ENCODE measurements at regions not wholly inside any gene's neighbourhood (a gene's known extent, or its start where the extent isn't known, plus 50 kb on each side); places are given as distances from the start of the nearest gene placed in this dataset.

DNA sequence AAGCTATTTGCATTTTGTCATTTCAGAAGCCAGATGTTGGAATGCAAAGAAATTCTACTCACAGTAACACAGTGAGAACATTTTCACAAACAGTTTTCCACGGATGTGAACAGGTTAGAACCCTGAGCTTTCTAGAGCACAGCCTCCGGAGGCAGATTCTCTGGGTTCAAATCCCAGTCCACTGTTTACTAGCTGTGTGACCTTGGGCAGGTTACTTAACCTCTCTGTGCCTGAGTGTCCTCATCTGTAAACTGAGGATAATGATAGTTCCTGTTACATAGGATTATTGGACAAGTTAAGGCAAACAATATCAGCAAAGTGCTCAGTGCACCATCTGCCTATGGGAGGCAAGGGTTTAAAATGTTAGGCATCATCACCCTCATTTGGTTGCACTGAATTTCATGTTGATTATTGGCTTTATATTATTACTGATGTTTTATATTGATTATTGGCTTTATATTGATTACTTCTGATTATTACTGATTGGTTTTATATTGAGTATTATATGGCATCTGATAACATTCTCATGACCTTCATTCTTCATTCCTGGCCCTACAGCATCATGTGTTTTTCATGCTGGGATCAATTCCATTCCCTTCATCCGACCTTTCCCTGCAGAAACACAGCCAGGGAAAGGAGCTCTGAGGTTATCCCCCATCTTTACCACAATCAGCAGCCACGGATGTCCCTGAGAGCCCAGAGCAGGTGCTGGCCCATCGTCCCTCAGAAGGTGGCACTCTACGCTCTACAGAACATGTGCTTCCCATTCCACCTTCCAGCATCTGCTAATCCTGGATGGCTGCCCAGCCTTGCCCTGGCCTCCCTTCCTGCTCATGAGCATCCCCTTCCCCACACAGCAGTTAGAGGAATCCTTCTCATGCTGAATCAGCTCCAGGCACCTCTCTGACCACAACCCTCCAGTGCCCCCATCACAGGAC lies 283.1 kb downstream of the PREX1 start:
- DNase-seq (ENCODE audit: low spot score in 2 of 2) (no peak), ATAC-seq (ENCODE audit: low read depth) (no peak)
- Mint-ChIP-seq H3K27me3 (peaks cover 22% of the 10 kb centered on the region), H3K36me3 (peaks cover 4% of the 10 kb centered on the region), H3K27ac (no peak overlapping the region), H3K4me3 (no peak overlapping the region), H3K4me1 (peaks cover 9% of the 10 kb centered on the region), H3K9me3 (no peaks in the 10 kb centered on the region)

DNA sequence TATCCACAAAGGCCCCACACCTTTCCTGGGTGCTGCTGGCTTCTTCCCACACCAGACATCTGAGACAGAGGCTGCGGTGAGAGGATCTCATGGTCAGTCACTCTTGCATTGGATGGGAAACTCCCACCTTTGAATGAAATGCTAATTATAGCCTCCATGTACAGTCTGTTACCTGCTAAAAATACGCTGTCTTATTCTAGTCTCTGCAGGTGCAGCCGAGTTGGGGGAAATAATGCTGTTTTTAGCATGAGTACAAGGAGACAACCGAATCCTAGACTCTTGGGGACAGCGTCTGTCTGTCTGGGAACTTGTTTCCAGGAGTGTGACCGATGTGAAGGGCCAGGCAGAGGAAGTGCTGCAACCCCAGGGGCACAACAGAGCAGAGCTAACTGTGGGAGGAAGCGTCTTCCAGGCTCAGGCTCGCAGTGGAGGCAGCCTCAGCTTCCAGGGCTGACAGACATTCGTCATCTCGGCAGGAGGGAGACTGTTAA lies 286.2 kb downstream of the PREX1 start:
- H3K4me3 Mint-ChIP-seq: no peak overlapping the region
- H3K9me3 Mint-ChIP-seq: no peaks in the 10 kb centered on the region
- ATAC-seq (ENCODE audit: low read depth) (peak; percentile 37), DNase-seq (ENCODE audit: low spot score in 2 of 2) (no peak)
- H3K27ac Mint-ChIP-seq: no peak overlapping the region
- peaks cover 4% of the 10 kb centered on the region for H3K36me3 Mint-ChIP-seq
- peaks cover 18% of the 10 kb centered on the region for H3K27me3 Mint-ChIP-seq
- H3K4me1 Mint-ChIP-seq: peaks cover 9% of the 10 kb centered on the region

DNA sequence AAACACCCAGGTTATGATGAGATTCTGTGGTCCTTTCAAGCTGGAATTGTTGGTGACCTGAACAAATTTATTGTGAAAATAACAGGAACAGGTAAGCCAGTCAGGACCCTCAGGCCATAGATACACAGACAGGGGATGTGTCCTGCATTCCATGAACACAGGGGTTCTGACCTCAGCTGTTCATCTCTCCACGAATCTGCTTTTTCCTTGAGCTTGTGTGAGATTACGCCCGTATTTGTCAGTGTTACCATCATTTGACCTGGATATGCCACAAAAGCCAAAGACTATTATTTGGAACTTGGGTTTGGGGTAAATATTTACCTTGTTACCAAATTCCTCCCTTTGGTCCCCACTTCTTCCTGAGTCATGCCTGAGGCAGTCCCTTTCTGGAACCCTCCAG lies 288.9 kb downstream of the PREX1 start:
- ATAC-seq (ENCODE audit: low read depth): no peak
- H3K27ac Mint-ChIP-seq: no peak overlapping the region
- peaks cover 7% of the 10 kb centered on the region for H3K27me3 Mint-ChIP-seq
- no peak overlapping the region for H3K4me3 Mint-ChIP-seq
- no peaks in the 10 kb centered on the region for H3K9me3 Mint-ChIP-seq
- DNase-seq (ENCODE audit: low spot score in 2 of 2): no peak
- H3K4me1 Mint-ChIP-seq: peaks cover 5% of the 10 kb centered on the region
- H3K36me3 Mint-ChIP-seq: peaks cover 4% of the 10 kb centered on the region

DNA sequence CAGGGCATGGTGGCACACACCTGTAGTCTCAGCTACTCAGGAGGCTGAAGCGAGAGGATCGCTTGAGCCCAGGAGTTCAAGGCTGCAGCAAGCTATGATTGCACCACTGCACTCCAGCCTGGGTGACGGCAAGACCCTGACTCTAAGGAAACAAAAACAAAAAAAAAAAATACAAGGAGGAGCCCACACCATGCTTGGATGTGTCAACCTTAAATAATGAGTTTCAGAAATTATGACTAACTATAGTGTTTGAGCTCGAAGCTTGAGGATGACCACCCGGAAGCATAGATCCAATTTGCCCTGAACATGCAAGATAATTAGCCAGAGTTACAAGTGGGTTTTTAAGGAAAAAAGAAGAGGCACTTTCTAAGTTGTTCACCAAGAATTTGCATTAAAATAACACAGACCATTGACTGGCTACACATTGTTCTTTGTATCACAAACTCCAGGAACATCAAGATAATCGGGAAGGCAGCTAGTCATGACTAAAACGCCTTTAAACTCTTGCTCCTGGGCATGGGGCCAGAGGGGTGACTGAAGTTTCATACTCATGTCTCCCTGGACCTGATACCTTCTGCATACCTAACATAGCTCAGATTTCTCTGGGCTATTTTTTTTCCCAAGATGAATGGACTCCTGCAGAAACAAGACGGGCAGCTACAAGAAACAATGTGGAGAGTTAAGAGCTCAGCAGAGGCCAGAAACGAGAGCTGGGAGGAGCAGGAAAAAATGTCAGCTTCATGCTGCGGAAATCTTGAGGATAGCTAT lies 289.6 kb downstream of the PREX1 start:
- Mint-ChIP-seq H3K27ac (no peak overlapping the region), H3K36me3 (peaks cover 4% of the 10 kb centered on the region), H3K4me3 (no peak overlapping the region), H3K27me3 (peaks cover 6% of the 10 kb centered on the region), H3K4me1 (peaks cover 5% of the 10 kb centered on the region), H3K9me3 (no peaks in the 10 kb centered on the region)
- ATAC-seq (ENCODE audit: low read depth) (no peak), DNase-seq (ENCODE audit: low spot score in 2 of 2) (no peak)

DNA sequence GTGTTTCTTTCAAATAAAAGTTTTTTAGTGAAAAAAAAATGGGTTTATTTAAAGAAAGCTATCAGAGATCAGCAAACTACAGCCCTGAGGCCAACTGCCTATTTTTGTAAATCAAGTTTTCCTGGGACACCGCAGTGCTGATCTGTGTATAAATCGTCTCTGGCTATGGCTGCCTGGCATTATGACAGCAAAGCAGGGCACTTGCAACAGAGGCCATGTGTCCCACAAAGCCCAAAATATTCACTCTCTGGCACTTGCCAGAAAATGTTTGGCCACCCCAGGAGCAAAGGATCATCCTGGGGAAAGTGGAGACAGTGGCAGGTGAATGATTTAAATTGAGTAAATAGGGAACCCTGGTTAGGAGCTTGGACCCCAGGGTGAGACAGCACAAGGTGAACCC lies 291.6 kb downstream of the PREX1 start:
- Mint-ChIP-seq H3K9me3 (no peaks in the 10 kb centered on the region), H3K4me3 (no peak overlapping the region)
- no peak for DNase-seq (ENCODE audit: low spot score in 2 of 2)

DNA sequence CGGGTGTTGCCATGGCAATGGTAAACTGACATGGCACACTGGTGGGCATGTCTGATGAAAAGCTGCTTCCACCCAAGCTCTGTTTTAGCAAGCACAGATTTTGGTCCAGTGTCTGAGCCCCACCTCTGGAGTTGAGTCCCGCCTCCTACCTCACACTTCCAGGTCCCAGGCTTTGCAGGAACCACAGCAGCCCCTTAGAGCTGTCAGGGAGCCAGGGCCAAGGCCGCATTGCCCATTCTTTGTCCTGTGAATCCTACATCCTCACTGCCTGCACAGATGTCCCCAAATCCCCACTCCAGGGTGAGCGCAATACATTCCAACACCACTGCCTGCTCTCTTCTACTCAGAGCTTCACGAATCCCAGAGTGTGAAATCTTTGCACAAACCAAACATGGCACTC lies 292.2 kb downstream of the PREX1 start:
- no peak for ATAC-seq (ENCODE audit: low read depth)
- no peak overlapping the region for H3K4me3 Mint-ChIP-seq
- no peaks in the 10 kb centered on the region for H3K36me3 Mint-ChIP-seq
- peaks cover 3% of the 10 kb centered on the region for H3K27me3 Mint-ChIP-seq
- no peak for DNase-seq (ENCODE audit: low spot score in 2 of 2)
- no peak overlapping the region for H3K27ac Mint-ChIP-seq
- H3K4me1 Mint-ChIP-seq: no peaks in the 10 kb centered on the region
- H3K9me3 Mint-ChIP-seq: no peaks in the 10 kb centered on the region

More for the DNA sequence above, 291.6 kb downstream of the PREX1 start:
- no peaks in the 10 kb centered on the region for H3K36me3 Mint-ChIP-seq
- no peak overlapping the region for H3K27ac Mint-ChIP-seq
- H3K27me3 Mint-ChIP-seq: peaks cover 3% of the 10 kb centered on the region
- ATAC-seq (ENCODE audit: low read depth): no peak
- H3K4me1 Mint-ChIP-seq: no peaks in the 10 kb centered on the region

DNA sequence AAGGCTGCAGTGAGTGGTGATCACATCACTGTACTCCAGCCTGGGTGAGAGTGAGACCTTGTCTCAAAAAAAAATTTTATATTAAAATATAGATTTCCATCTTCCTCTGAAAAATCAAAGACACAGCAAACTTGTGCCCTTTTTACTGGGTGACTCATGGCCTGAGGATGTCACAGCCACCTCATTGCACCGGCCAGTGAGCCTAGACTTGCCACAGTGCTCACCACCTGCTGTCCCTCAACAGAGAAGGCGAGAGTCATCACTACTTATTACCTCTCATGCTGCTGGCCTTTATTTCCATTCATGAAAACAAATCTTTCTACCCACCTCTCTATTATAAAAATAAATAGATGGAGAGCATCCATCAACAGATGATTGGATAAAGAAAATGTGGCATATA lies 295.8 kb downstream of the PREX1 start:
- no peaks in the 10 kb centered on the region for H3K9me3 Mint-ChIP-seq
- no peaks in the 10 kb centered on the region for H3K36me3 Mint-ChIP-seq
- DNase-seq (ENCODE audit: low spot score in 2 of 2) (no peak), ATAC-seq (ENCODE audit: low read depth) (no peak)
- H3K27me3 Mint-ChIP-seq: peaks cover 13% of the 10 kb centered on the region
- no peak overlapping the region for H3K27ac Mint-ChIP-seq
- H3K4me3 Mint-ChIP-seq: no peak overlapping the region
- no peaks in the 10 kb centered on the region for H3K4me1 Mint-ChIP-seq

DNA sequence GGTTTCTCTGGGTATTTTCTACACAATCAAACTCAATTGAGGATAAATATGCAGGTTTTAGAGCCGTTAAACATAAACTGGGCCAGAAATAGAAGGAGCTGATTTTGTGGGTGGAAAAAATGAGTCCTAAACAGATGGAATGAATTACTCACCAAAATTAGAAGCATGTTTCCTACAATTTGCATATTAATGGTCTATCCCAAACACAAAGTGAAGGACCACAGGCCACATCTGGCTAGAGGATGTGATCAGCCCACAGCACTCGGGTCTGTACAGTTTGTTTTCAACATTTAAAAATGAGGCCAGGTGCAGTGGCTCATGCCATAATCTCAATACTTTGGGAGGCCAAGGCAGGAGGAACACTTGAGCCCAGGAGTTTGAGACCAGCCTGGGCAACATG lies 296.3 kb downstream of the PREX1 start:
- no peaks in the 10 kb centered on the region for H3K4me1 Mint-ChIP-seq
- no peaks in the 10 kb centered on the region for H3K36me3 Mint-ChIP-seq
- H3K27ac Mint-ChIP-seq: no peak overlapping the region
- peaks cover 14% of the 10 kb centered on the region for H3K27me3 Mint-ChIP-seq
- ATAC-seq (ENCODE audit: low read depth) (no peak), DNase-seq (ENCODE audit: low spot score in 2 of 2) (no peak)
- no peak overlapping the region for H3K4me3 Mint-ChIP-seq
- no peaks in the 10 kb centered on the region for H3K9me3 Mint-ChIP-seq

DNA sequence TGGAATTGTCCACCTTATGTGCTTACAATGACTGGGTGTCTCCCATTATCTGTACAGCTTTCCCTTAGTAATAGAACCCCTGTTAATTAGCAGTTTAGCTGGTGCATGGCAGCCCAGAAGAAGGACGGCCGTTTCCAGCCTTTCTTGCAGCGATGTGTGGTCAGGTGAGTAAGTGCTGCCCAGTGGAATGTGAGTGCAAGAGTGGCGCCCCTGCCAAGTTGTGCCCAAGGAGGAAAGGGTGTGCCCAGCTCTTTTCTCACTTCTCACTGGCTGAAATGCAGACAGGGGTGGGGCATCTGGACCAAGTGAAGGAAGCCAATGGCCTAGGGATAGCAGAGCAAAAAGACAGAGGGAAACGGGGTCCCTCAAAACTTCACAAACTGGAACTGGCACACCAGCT lies 296.8 kb downstream of the PREX1 start:
- peaks cover 14% of the 10 kb centered on the region for H3K27me3 Mint-ChIP-seq
- DNase-seq (ENCODE audit: low spot score in 2 of 2) (no peak), ATAC-seq (ENCODE audit: low read depth) (no peak)
- H3K4me3 Mint-ChIP-seq: no peak overlapping the region
- H3K27ac Mint-ChIP-seq: no peak overlapping the region
- H3K9me3 Mint-ChIP-seq: no peaks in the 10 kb centered on the region
- H3K36me3 Mint-ChIP-seq: no peaks in the 10 kb centered on the region
- no peaks in the 10 kb centered on the region for H3K4me1 Mint-ChIP-seq

DNA sequence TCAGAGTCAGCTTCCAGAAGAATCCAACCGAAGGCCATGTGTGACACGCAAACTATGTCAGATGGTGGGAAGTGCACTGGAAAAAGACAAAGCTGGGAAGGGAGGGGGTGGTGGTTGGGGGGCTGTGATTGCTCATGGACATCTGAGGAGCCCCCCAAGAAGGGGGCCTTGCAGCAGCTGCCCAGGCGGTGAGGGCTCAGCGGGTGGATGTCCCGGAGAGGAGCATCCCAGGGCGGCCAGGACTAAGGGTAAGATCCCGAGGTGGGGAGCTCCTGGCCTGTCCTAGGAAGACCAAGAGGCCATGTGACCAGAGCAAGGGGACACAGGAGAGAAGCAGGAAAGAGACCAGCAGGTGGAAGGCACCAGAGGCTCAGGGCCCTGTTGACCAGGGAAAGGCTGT lies 299.5 kb downstream of the PREX1 start:
- Mint-ChIP-seq H3K9me3 (peaks cover 1% of the 10 kb centered on the region), H3K27ac (no peak overlapping the region)

DNA sequence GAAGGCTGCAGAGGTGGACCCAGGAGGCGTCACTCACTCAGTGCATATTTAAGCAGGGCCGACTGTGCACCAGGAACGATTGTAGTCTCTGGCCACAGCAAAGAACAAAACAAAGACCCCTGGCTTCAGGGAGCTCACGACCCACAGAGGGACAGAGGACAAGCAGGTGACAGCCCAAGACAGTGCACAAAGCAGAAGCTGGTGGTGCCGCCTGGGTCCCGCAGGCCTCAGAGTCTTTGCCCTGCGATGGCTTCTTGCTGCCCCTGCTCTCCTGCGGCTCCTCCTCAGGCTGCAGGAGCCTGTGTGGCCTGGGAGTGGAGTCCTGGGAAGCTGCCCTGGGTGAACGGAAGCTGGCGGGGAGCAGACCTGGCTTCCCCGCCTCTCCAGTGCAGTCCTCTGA lies 300.0 kb downstream of the PREX1 start:
- DNase-seq (ENCODE audit: low spot score in 2 of 2) (no peak), ATAC-seq (ENCODE audit: low read depth) (no peak)
- peaks cover 2% of the 10 kb centered on the region for H3K4me1 Mint-ChIP-seq
- peaks cover 19% of the 10 kb centered on the region for H3K27me3 Mint-ChIP-seq
- H3K9me3 Mint-ChIP-seq: peaks cover 3% of the 10 kb centered on the region
- H3K27ac Mint-ChIP-seq: no peak overlapping the region
- H3K36me3 Mint-ChIP-seq: no peaks in the 10 kb centered on the region
- H3K4me3 Mint-ChIP-seq: no peak overlapping the region

More for the DNA sequence above, 299.5 kb downstream of the PREX1 start:
- DNase-seq (ENCODE audit: low spot score in 2 of 2): no peak
- peaks cover 18% of the 10 kb centered on the region for H3K27me3 Mint-ChIP-seq
- peaks cover 2% of the 10 kb centered on the region for H3K4me1 Mint-ChIP-seq
- ATAC-seq (ENCODE audit: low read depth): no peak
- no peaks in the 10 kb centered on the region for H3K36me3 Mint-ChIP-seq
- no peak overlapping the region for H3K4me3 Mint-ChIP-seq

DNA sequence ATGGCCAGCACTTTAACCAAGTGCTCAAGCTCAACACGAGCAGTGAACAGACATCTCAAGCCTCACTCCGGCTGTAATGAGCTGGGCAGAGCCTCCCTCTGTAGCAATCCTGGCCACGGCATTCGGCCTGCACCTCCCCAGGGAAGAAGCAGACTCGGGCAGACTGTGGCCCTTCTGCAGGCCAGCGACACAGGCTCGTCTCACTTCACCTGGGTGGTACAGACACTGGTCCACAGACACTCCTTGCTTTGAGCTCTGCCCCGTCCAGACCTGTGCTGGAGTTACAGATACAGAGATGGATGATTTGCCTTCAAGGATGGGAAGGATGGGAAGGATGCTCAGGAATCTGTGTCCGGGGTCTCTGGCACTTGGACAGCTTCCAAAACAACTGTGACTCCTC lies 300.9 kb downstream of the PREX1 start:
- no peak for DNase-seq (ENCODE audit: low spot score in 2 of 2)
- H3K9me3 Mint-ChIP-seq: peaks cover 3% of the 10 kb centered on the region
- no peaks in the 10 kb centered on the region for H3K36me3 Mint-ChIP-seq
- H3K4me1 Mint-ChIP-seq: peaks cover 2% of the 10 kb centered on the region
- H3K27ac Mint-ChIP-seq: no peak overlapping the region
- no peak overlapping the region for H3K4me3 Mint-ChIP-seq
- peaks cover 18% of the 10 kb centered on the region for H3K27me3 Mint-ChIP-seq
- ATAC-seq (ENCODE audit: low read depth): no peak

DNA sequence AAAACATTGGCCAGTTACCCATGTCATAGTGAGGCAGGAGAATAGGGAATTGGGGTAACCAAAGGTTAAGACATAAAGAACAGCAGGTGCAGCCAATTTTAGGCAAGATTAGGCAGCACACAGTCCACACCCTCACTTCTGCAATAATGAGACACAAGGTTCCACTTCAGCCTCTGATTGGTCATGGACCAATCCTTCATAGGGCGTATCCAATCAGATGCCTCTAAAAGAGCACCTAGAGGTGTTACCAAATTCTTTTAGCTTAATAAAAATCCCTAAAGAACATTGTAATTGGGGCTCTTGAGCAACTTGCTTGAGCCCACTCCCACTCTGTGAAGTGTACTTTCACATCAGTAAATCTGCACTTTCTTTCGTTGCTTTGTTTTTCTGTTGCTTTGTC lies 302.4 kb downstream of the PREX1 start:
- peaks cover 20% of the 10 kb centered on the region for H3K27me3 Mint-ChIP-seq
- no peak overlapping the region for H3K27ac Mint-ChIP-seq
- no peaks in the 10 kb centered on the region for H3K36me3 Mint-ChIP-seq
- DNase-seq (ENCODE audit: low spot score in 2 of 2): no peak
- H3K4me3 Mint-ChIP-seq: no peak overlapping the region
- H3K4me1 Mint-ChIP-seq: peaks cover 2% of the 10 kb centered on the region
- no peak for ATAC-seq (ENCODE audit: low read depth)
- H3K9me3 Mint-ChIP-seq: peaks cover 3% of the 10 kb centered on the region

DNA sequence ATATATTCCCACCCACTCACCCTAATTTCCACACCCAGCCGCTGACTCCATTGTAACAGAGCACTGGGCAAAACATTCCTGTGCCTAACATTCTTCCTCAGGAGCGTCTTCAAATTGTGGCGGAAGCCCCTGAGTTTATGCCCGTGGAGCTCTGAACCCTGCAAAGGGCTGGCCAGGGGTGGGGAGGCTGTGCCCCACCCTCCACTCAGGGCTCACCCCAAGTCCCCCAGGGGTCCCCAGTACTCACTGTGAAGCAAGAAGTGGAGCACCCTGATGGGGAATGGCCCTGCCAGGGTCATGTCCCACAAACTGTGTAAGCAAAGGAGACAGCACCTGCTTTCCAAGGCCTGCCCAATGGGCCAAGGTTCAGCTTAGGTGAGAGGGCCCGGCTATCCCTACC lies 303.2 kb downstream of the PREX1 start:
- Mint-ChIP-seq H3K27ac (no peak overlapping the region), H3K36me3 (no peaks in the 10 kb centered on the region), H3K9me3 (peaks cover 3% of the 10 kb centered on the region), H3K4me1 (peaks cover 2% of the 10 kb centered on the region), H3K4me3 (no peak overlapping the region), H3K27me3 (peaks cover 20% of the 10 kb centered on the region)
- ATAC-seq (ENCODE audit: low read depth) (no peak), DNase-seq (ENCODE audit: low spot score in 2 of 2) (no peak)

Measured in memory B cell (primary cell).